ENCODE measurements at regions not wholly inside any gene's neighbourhood (a gene's known extent, or its start where the extent isn't known, plus 50 kb on each side); places are given as distances from the start of the nearest gene placed in this dataset.
A peak's percentile ranks its signal among the peaks of the same experiment; 100 is the strongest.

- Histone ChIP-seq H2BK120ac (ENCODE audit: low read depth, low read length, poor library complexity, severe bottlenecking) (no peak overlapping the region), H3T11ph (ENCODE audit: low read length) (no peak overlapping the region), H3K79me1 (ENCODE audit: insufficient read depth, low read depth, low read length, poor library complexity, severe bottlenecking) (no peaks in the 10 kb centered on the region), H3K18ac (ENCODE audit: insufficient read length, low read depth, low read length) (no peak overlapping the region), H2BK20ac (ENCODE audit: low read depth, low read length, poor library complexity, severe bottlenecking) (no peak overlapping the region), H3K14ac (ENCODE audit: insufficient read depth, low read length) (no peak overlapping the region), H3K23ac (ENCODE audit: insufficient read length, low read depth, low read length) (no peak overlapping the region), H2BK15ac (ENCODE audit: low read depth, low read length) (no peak overlapping the region), H3K4me1 (ENCODE audit: insufficient read depth, low read length) (no peaks in the 10 kb centered on the region; the same call in 1 of the 2 replicates), H3K9me3 (ENCODE audit: control insufficient read depth, low read depth, low read length) (no peaks in the 10 kb centered on the region), H3K4me2 (ENCODE audit: insufficient read depth, insufficient read length, low read length) (no peak overlapping the region), H3K56ac (ENCODE audit: insufficient read length, low read depth, low read length) (no peak overlapping the region), H2BK5ac (ENCODE audit: insufficient read length, low read length) (no peak overlapping the region), H2BK12ac (ENCODE audit: insufficient read length, low read depth, low read length) (no peak overlapping the region), H4K5ac (ENCODE audit: insufficient read length, low read depth, low read length) (no peak overlapping the region), H3K4ac (ENCODE audit: low read depth, low read length) (no peak overlapping the region), H3K9ac (ENCODE audit: extremely low read depth, insufficient read length, low read length) (no peak overlapping the region), H3K23me2 (ENCODE audit: insufficient read length, low read depth, low read length, poor library complexity, severe bottlenecking) (no peaks in the 10 kb centered on the region), H3K79me2 (ENCODE audit: insufficient read depth, low read length) (no peaks in the 10 kb centered on the region), H4K91ac (ENCODE audit: insufficient read length, low read depth, low read length) (no peak overlapping the region), H2AK5ac (ENCODE audit: insufficient read length, low read length) (no peak overlapping the region), H4K8ac (replicated peaks; ENCODE audit: insufficient read length, low read depth, low read length) (no peak overlapping the region), H3K27me3 (ENCODE audit: insufficient read depth, low read length) (no peaks in the 10 kb centered on the region), H2AFZ (ENCODE audit: low read length) (no peak overlapping the region), H3K27ac (ENCODE audit: insufficient read length, low read depth, low read length) (no peak overlapping the region), H4K20me1 (ENCODE audit: control insufficient read depth, insufficient read depth, insufficient read length) (no peaks in the 10 kb centered on the region)
- Mint-ChIP-seq H3K36me3 (ENCODE audit: insufficient read depth in 1 of 3, low read depth in 3 of 3) (peaks cover 0 to 4% (median 0%) of the 10 kb centered on the region in 3 experiments; a peak in 2 of 7 replicates), H3K4me1 (peaks cover 17 to 18% of the 10 kb centered on the region in 2 experiments), H3K4me3 (no peak overlapping the region), H3K27me3 (ENCODE audit: low read depth) (no peaks in the 10 kb centered on the region; the same call in 1 of the 2 replicates), H3K9me3 (no peaks in the 10 kb centered on the region), H3K27ac (peak overlapping the region in 2 of 3 experiments; percentile 40 to 68; a peak in 3 of 7 replicates)
- TF ChIP-seq, protein P1, sequence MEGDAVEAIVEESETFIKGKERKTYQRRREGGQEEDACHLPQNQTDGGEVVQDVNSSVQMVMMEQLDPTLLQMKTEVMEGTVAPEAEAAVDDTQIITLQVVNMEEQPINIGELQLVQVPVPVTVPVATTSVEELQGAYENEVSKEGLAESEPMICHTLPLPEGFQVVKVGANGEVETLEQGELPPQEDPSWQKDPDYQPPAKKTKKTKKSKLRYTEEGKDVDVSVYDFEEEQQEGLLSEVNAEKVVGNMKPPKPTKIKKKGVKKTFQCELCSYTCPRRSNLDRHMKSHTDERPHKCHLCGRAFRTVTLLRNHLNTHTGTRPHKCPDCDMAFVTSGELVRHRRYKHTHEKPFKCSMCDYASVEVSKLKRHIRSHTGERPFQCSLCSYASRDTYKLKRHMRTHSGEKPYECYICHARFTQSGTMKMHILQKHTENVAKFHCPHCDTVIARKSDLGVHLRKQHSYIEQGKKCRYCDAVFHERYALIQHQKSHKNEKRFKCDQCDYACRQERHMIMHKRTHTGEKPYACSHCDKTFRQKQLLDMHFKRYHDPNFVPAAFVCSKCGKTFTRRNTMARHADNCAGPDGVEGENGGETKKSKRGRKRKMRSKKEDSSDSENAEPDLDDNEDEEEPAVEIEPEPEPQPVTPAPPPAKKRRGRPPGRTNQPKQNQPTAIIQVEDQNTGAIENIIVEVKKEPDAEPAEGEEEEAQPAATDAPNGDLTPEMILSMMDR (conservative IDR thresholded peaks at IDR 0.05) = no peak
- DNase-seq = no peak
- no CpG with 5 or more reads among the region's 3 CpGs for whole genome bisulfite sequencing (ENCODE audit: extremely low coverage, insufficient read length, low lambda C conversion rate)
Observed at GRCh38 chr18:61718944-61719343, 173.9 kb downstream of the RNF152 start.
